ENCODE measurements at regions not wholly inside any gene's neighbourhood (a gene's known extent, or its start where the extent isn't known, plus 50 kb on each side); places are given as distances from the start of the nearest gene placed in this dataset.
"Not testable (repeated sequence)": the region's sequence is repeated elsewhere in the genome, so short reads cannot be mapped to it uniquely, and the experiment has no call there.

GRCh38 chr6:112606656-112607435, 259.7 kb downstream of the RFPL4B start:
- DNase-seq = no peak
- Histone ChIP-seq H3K27ac (no peak overlapping the region), H3K4me3 (ENCODE audit: low read depth, low read length) (no peak overlapping the region), H3K9me3 (ENCODE audit: severe bottlenecking) (no peaks in the 10 kb centered on the region), H3K27me3 (ENCODE audit: insufficient read depth, low read depth, severe bottlenecking) (peaks cover 2% of the 10 kb centered on the region), H3K36me3 (no peaks in the 10 kb centered on the region)
- TF ChIP-seq CTCF (IDR thresholded peaks at IDR 0.05; ENCODE audit: low read depth, low read length) = no peak

- not testable (repeated sequence) for H3K9me3 ChIP-seq (ENCODE audit: severe bottlenecking); H3K4me3 ChIP-seq (ENCODE audit: low read depth, low read length); H3K27ac ChIP-seq; H3K27me3 ChIP-seq (ENCODE audit: insufficient read depth, low read depth, severe bottlenecking); H3K36me3 ChIP-seq; DNase-seq
Measured at GRCh38 chr6:112608925-112609324, 261.8 kb downstream of the RFPL4B start.

- no peak for TF ChIP-seq CTCF (IDR thresholded peaks at IDR 0.05; ENCODE audit: low read depth, low read length)
- Histone ChIP-seq H3K27me3 (ENCODE audit: insufficient read depth, low read depth, severe bottlenecking) (peaks cover 3% of the 10 kb centered on the region), H3K4me3 (ENCODE audit: low read depth, low read length) (no peak overlapping the region), H3K9me3 (ENCODE audit: severe bottlenecking) (no peaks in the 10 kb centered on the region), H3K27ac (no peak overlapping the region), H3K36me3 (no peaks in the 10 kb centered on the region)
- DNase-seq = no peak
Measured at GRCh38 chr6:112613410-112613809, 266.3 kb downstream of the RFPL4B start.

GRCh38 chr6:112618849-112619248, 271.7 kb downstream of the RFPL4B start:
- DNase-seq = peak; percentile 21
- no peaks in the 10 kb centered on the region for H3K9me3 ChIP-seq (ENCODE audit: severe bottlenecking)
- H3K36me3 ChIP-seq = no peaks in the 10 kb centered on the region
- H3K27me3 ChIP-seq (ENCODE audit: insufficient read depth, low read depth, severe bottlenecking) = peaks cover 7% of the 10 kb centered on the region
- 0 out of 2 replicates have a peak, but pooled peaks have one; percentile 17 for TF ChIP-seq CTCF (IDR thresholded peaks at IDR 0.05; ENCODE audit: low read depth, low read length)
- H3K27ac ChIP-seq = no peak overlapping the region
- H3K4me3 ChIP-seq (ENCODE audit: low read depth, low read length) = no peak overlapping the region

- H3K9me3 ChIP-seq (ENCODE audit: severe bottlenecking) = no peaks in the 10 kb centered on the region
- H3K4me3 ChIP-seq (ENCODE audit: low read depth, low read length) = no peak overlapping the region
- no peaks in the 10 kb centered on the region for H3K36me3 ChIP-seq
- DNase-seq = no peak
- no peak for TF ChIP-seq CTCF (IDR thresholded peaks at IDR 0.05; ENCODE audit: low read depth, low read length)
- H3K27me3 ChIP-seq (ENCODE audit: insufficient read depth, low read depth, severe bottlenecking) = peaks cover 7% of the 10 kb centered on the region
- no peak overlapping the region for H3K27ac ChIP-seq
Measured at GRCh38 chr6:112620812-112621569, 273.9 kb downstream of the RFPL4B start.

GRCh38 chr6:112622036-112622435, 274.9 kb downstream of the RFPL4B start:
- Histone ChIP-seq H3K36me3 (no peaks in the 10 kb centered on the region), H3K27me3 (ENCODE audit: insufficient read depth, low read depth, severe bottlenecking) (peaks cover 7% of the 10 kb centered on the region), H3K9me3 (ENCODE audit: severe bottlenecking) (no peaks in the 10 kb centered on the region), H3K4me3 (ENCODE audit: low read depth, low read length) (no peak overlapping the region), H3K27ac (no peak overlapping the region)
- DNase-seq = no peak
- TF ChIP-seq CTCF (IDR thresholded peaks at IDR 0.05; ENCODE audit: low read depth, low read length) = no peak

All from WERI-Rb-1 (cell line).